ENCODE measurements at regions not wholly inside any gene's neighbourhood (a gene's known extent, or its start where the extent isn't known, plus 50 kb on each side); places are given as distances from the start of the nearest gene placed in this dataset.

- H3K4me3 ChIP-seq = no peak overlapping the region
- TF ChIP-seq POLR2A (IDR thresholded peaks at IDR 0.05) = no peak
- TF ChIP-seq POLR2AphosphoS5 (IDR thresholded peaks at IDR 0.05) = no peak
- no peak for TF ChIP-seq CTCF (IDR thresholded peaks at IDR 0.05)
- no peak overlapping the region for H3K27ac ChIP-seq
- no peak for DNase-seq (ENCODE audit: low spot score in 2 of 2)
- intact Hi-C loops (cut with DNase I; ENCODE audit: low total_unique reads) = no loop called here
- H3K36me3 ChIP-seq = no peaks in the 10 kb centered on the region
- no peaks in the 10 kb centered on the region for H3K9me3 ChIP-seq
- H3K27me3 ChIP-seq = no peaks in the 10 kb centered on the region
- H3K4me1 ChIP-seq = no peaks in the 10 kb centered on the region
These were observed 876.0 kb downstream of the METTL15 start for GRCh38 chr11:28984231-28984630.

GRCh38 chr11:28983780-28984179 is 875.6 kb downstream of the METTL15 start:
- Histone ChIP-seq H3K27me3 (no peaks in the 10 kb centered on the region), H3K27ac (no peak overlapping the region), H3K9me3 (no peaks in the 10 kb centered on the region), H3K4me1 (no peaks in the 10 kb centered on the region), H3K4me3 (no peak overlapping the region), H3K36me3 (no peaks in the 10 kb centered on the region)
- DNase-seq (ENCODE audit: low spot score in 2 of 2) = no peak
- TF ChIP-seq POLR2A (IDR thresholded peaks at IDR 0.05) (no peak), CTCF (IDR thresholded peaks at IDR 0.05) (no peak), POLR2AphosphoS5 (IDR thresholded peaks at IDR 0.05) (no peak)
- intact Hi-C loops (cut with DNase I; ENCODE audit: low total_unique reads) = no loop called here

DNA sequence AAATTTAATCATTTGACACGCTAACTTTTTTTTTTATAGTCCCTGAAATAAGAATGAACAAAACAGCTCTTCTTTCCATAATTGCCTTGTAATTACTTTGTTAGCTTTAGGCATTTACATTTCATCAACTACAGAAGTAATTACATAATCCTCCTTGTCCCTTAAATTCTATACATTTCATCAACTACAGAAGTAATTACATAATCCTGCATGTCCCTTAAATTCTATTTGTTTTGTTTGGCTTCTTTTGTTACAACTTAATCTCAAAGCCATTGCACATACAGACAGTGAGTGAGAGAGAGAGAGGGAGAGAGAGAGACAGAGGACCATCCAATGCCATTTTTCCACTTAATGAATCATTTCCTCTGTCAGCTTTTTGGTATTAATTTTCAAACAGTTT is 873.2 kb downstream of the METTL15 start:
- H3K27me3 ChIP-seq = no peaks in the 10 kb centered on the region
- H3K4me3 ChIP-seq = no peak overlapping the region
- no peaks in the 10 kb centered on the region for H3K36me3 ChIP-seq
- no peaks in the 10 kb centered on the region for H3K4me1 ChIP-seq
- TF ChIP-seq POLR2A (IDR thresholded peaks at IDR 0.05) (no peak), CTCF (IDR thresholded peaks at IDR 0.05) (no peak), POLR2AphosphoS5 (IDR thresholded peaks at IDR 0.05) (no peak)
- H3K9me3 ChIP-seq = no peaks in the 10 kb centered on the region
- DNase-seq (ENCODE audit: low spot score in 2 of 2) = no peak
- intact Hi-C loops (cut with DNase I; ENCODE audit: low total_unique reads) = no loop called here
- H3K27ac ChIP-seq = no peak overlapping the region

- intact Hi-C loops (cut with DNase I; ENCODE audit: low total_unique reads) = loop anchor here (5.0 kb wide), 1 partner anchor 391 kb away; no protein-coding TSS in a partner anchor
- H3K27me3 ChIP-seq = no peaks in the 10 kb centered on the region
- H3K27ac ChIP-seq = no peak overlapping the region
These were observed 868.6 kb downstream of the METTL15 start for GRCh38 chr11:28976801-28977145.

More at GRCh38 chr11:28976801-28977145, 868.6 kb downstream of the METTL15 start:
- H3K9me3 ChIP-seq = no peaks in the 10 kb centered on the region
- TF ChIP-seq POLR2AphosphoS5 (IDR thresholded peaks at IDR 0.05) = no peak
- TF ChIP-seq POLR2A (IDR thresholded peaks at IDR 0.05) = no peak
- no peak for TF ChIP-seq CTCF (IDR thresholded peaks at IDR 0.05)
- no peak for DNase-seq (ENCODE audit: low spot score in 2 of 2)
- H3K4me3 ChIP-seq = no peak overlapping the region
- no peaks in the 10 kb centered on the region for H3K36me3 ChIP-seq
- no peaks in the 10 kb centered on the region for H3K4me1 ChIP-seq

Data from breast epithelium (tissue), 4 donors.